Ascending aorta (tissue), 2 donors: ENCODE measurements at regions not wholly inside any gene's neighbourhood (a gene's known extent, or its start where the extent isn't known, plus 50 kb on each side); places are given as distances from the start of the nearest gene placed in this dataset.

Experiments used
- DNase-seq, 2 donors: peaks; one replicate each; pipeline ENCODE4 v3.0.0-alpha.2; 2019; ENCODE audit warnings: low spot score in 2 of 2
- H3K27ac ChIP-seq, 2 donors: fragments of 200-600 bp; sonication (generic); one replicate each; pipeline ENCODE4 v1.5.1; 2016 to 2017; ENCODE audit warnings: mild to moderate bottlenecking in 1 of 2
- H3K27me3 ChIP-seq: fragments of 200-600 bp; sonication (generic); one replicate; pipeline ENCODE4 v1.5.1; 2017
- H3K36me3 ChIP-seq, 2 donors: fragments of 200-600 bp; sonication (generic); one replicate each; pipeline ENCODE4 v1.5.1; 2016
- H3K4me1 ChIP-seq, 2 donors: fragments of 200-600 bp; sonication (generic); one replicate each; pipeline ENCODE4 v1.5.1; 2016 to 2017; ENCODE audit warnings: mild to moderate bottlenecking in 1 of 2
- H3K4me3 ChIP-seq, 2 donors: fragments of 200-600 bp; sonication (generic); one replicate each; pipeline ENCODE4 v1.5.1; 2016 to 2017; ENCODE audit warnings: mild to moderate bottlenecking in 1 of 2
- H3K9me3 ChIP-seq, 2 donors: fragments of 200-600 bp; sonication (generic); one replicate each; pipeline ENCODE4 v1.5.1; 2016
- CTCF ChIP-seq, 3 experiments: fragments of 200-600 bp in 2 of 3; fragments of 450-650 bp in 1 of 3; sonication (generic) in 2 of 3; IDR thresholded peaks; one replicate each; pipeline ENCODE4 v1.5.1; 2016 to 2019; ENCODE audit warnings: antibody characterized with exemption in 3 of 3, mild to moderate bottlenecking in 1 of 3, moderate library complexity in 1 of 3
- intact Hi-C: fragments of 100-400 bp; cut with DNase I; formaldehyde crosslinking; loops from one replicate; pipeline ENCODE4 v1.15.1; 2023

- no peaks in the 10 kb centered on the region for H3K4me1 ChIP-seq
- intact Hi-C loops: no loop called here
- TF ChIP-seq CTCF (IDR thresholded peaks at IDR 0.05): no peak
- DNase-seq: no peak
- H3K9me3 ChIP-seq: peaks cover 6 to 10% of the 10 kb centered on the region in 2 donors
- H3K27ac ChIP-seq: no peak overlapping the region
- no peaks in the 10 kb centered on the region for H3K36me3 ChIP-seq
- no peaks in the 10 kb centered on the region for H3K27me3 ChIP-seq
- no peak overlapping the region for H3K4me3 ChIP-seq
These were observed 367.4 kb downstream of the SEC14L1 start for GRCh38 chr17:77508047-77508715.

GRCh38 chr17:77509089-77509488 is 368.3 kb downstream of the SEC14L1 start:
- intact Hi-C loops: no loop called here
- TF ChIP-seq CTCF (IDR thresholded peaks at IDR 0.05): no peak

GRCh38 chr17:77509599-77509998 is 368.8 kb downstream of the SEC14L1 start:
- intact Hi-C loops: no loop called here
- Histone ChIP-seq H3K4me1 (no peaks in the 10 kb centered on the region), H3K27me3 (no peaks in the 10 kb centered on the region), H3K36me3 (no peaks in the 10 kb centered on the region), H3K9me3 (peaks cover 6 to 10% of the 10 kb centered on the region in 2 donors), H3K27ac (no peak overlapping the region), H3K4me3 (no peak overlapping the region)
- DNase-seq: no peak
- no peak for TF ChIP-seq CTCF (IDR thresholded peaks at IDR 0.05)

More at GRCh38 chr17:77509089-77509488, 368.3 kb downstream of the SEC14L1 start:
- DNase-seq: no peak
- Histone ChIP-seq H3K36me3 (no peaks in the 10 kb centered on the region), H3K27ac (no peak overlapping the region), H3K9me3 (peaks cover 6 to 10% of the 10 kb centered on the region in 2 donors), H3K4me1 (no peaks in the 10 kb centered on the region), H3K4me3 (no peak overlapping the region), H3K27me3 (no peaks in the 10 kb centered on the region)

GRCh38 chr17:77510133-77510796 is 369.5 kb downstream of the SEC14L1 start:
- TF ChIP-seq CTCF (IDR thresholded peaks at IDR 0.05): no peak
- intact Hi-C loops: no loop called here
- no peak for DNase-seq

GRCh38 chr17:77511514-77512061 is 370.8 kb downstream of the SEC14L1 start:
- intact Hi-C loops: no loop called here
- TF ChIP-seq CTCF (IDR thresholded peaks at IDR 0.05): no peak
- Histone ChIP-seq H3K4me3 (no peak overlapping the region), H3K4me1 (no peaks in the 10 kb centered on the region), H3K27me3 (no peaks in the 10 kb centered on the region), H3K27ac (no peak overlapping the region), H3K36me3 (no peaks in the 10 kb centered on the region), H3K9me3 (peaks cover 6 to 10% of the 10 kb centered on the region in 2 donors)
- no peak for DNase-seq

More at GRCh38 chr17:77510133-77510796, 369.5 kb downstream of the SEC14L1 start:
- Histone ChIP-seq H3K4me3 (no peak overlapping the region), H3K9me3 (peaks cover 6 to 10% of the 10 kb centered on the region in 2 donors), H3K27ac (no peak overlapping the region), H3K27me3 (no peaks in the 10 kb centered on the region), H3K4me1 (no peaks in the 10 kb centered on the region), H3K36me3 (no peaks in the 10 kb centered on the region)
